ENCODE measurements at regions not wholly inside any gene's neighbourhood (a gene's known extent, or its start where the extent isn't known, plus 50 kb on each side); places are given as distances from the start of the nearest gene placed in this dataset.
"Not testable (repeated sequence)": the region's sequence is repeated elsewhere in the genome, so short reads cannot be mapped to it uniquely, and the experiment has no call there.

GRCh38 chr13:111064661-111065060 lies 50.4 kb upstream of the ARHGEF7 start:
- no peak for TF ChIP-seq CTCF (IDR thresholded peaks at IDR 0.05; ENCODE audit: control extremely low read depth, extremely low read depth, low read depth, missing control alignments)
- ChIA-PET POLR2A (no interaction called here), CTCF (interaction anchor here (1.2 kb wide), 1 partner anchor 12 kb away, joined by 4 read pairs; no protein-coding TSS in a partner anchor)
- no peak for DNase-seq (ENCODE audit: extremely low spot score)

DNA sequence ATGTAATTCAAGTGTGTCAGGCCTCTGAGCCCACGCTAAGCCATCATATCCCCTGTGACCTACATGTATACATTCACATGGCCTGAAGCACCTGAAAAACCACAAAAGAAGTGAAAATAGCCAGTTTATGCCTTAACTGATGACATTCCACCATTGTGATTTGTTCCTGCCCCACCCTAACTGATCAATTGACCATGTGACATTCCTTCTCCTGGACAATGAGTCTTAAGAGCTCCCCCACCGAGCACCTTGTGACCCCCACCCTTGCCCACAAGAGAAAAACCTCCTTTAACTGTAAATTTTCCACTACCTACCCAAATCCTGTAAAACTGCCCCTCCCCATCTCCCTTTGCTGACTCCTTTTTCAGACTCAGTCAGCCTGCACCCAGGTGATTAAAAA lies 52.1 kb upstream of the ARHGEF7 start:
- ChIA-PET POLR2A (no interaction called here), CTCF (no interaction called here)
- TF ChIP-seq CTCF (IDR thresholded peaks at IDR 0.05; ENCODE audit: control extremely low read depth, extremely low read depth, low read depth, missing control alignments): no peak
- DNase-seq (ENCODE audit: extremely low spot score): no peak

DNA sequence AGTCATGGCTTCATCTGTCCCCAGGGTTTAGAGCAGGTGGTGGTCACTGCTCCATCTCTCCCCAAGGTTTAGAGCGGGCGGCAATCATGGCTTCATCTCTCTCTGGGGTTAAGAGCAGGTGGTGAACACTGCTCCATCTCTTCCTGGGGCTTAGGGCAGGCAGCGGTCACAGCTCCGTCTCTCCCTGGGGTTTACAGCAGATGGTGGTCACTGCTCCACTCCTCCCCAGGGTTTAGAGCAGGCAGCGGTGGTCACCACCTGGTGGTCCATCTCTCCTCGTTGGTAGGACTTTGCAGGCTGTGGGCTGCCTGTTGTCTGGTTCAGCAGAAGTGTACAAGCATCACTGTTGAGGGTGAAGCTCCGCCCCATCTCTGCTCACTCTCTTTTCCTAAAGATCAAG lies 52.8 kb upstream of the ARHGEF7 start:
- no peak for DNase-seq (ENCODE audit: extremely low spot score)
- TF ChIP-seq CTCF (IDR thresholded peaks at IDR 0.05; ENCODE audit: control extremely low read depth, extremely low read depth, low read depth, missing control alignments): no peak
- ChIA-PET POLR2A (no interaction called here), CTCF (no interaction called here)

DNA sequence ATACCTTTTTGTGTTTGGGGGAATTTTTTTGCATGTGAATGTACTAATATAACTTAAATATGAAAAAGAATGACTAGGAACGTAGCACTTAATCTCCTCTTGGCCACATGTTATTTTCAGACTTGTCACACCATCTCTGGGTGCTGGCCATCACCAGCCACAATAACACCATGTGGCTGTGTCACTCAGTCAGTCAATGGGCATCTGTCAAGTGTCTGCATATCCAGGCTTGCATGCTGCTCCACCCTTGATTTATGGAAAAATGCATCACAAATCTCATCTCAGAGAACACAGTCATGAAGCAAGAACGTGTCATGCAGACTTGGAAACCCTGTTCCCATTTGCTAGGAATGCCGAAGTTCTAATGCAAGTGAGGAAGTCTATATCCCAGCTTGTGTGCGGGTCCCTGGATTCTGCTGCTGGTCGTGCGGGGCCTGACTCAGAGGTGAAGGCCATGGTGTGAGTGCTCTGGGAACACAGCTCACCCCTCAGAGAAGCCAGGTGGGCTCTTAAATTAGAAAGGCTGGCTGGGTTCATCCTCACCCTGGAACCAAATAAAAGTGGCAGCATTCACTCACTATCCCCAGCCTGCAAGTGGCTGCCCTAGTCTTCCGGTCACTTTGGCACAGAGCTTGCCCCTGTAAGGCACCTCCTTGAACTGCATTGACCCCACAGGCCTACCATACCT lies 53.6 kb upstream of the ARHGEF7 start:
- DNase-seq (ENCODE audit: extremely low spot score): no peak
- POLR2A ChIA-PET: interaction anchor here (0.6 kb wide), 1 partner anchor 346 kb away, joined by 4 read pairs; no protein-coding TSS in a partner anchor
- CTCF ChIA-PET: interaction anchor here (1.7 kb wide), 1 partner anchor 146 kb away, joined by 4 read pairs; the partner anchor contains the start of gene ANKRD10
- no peak for TF ChIP-seq CTCF (IDR thresholded peaks at IDR 0.05; ENCODE audit: control extremely low read depth, extremely low read depth, low read depth, missing control alignments)

- no peak for DNase-seq (ENCODE audit: extremely low spot score)
- CTCF ChIA-PET: interaction anchor here (1.4 to 1.7 kb wide), 3 partner anchors 10 to 155 kb away, joined by 3 to 5 read pairs (median 4); partner anchors contain the start of gene ANKRD10
- no peak for TF ChIP-seq CTCF (IDR thresholded peaks at IDR 0.05; ENCODE audit: control extremely low read depth, extremely low read depth, low read depth, missing control alignments)
- POLR2A ChIA-PET: no interaction called here
Observed at GRCh38 chr13:111060237-111060919, 54.7 kb upstream of the ARHGEF7 start.

DNA sequence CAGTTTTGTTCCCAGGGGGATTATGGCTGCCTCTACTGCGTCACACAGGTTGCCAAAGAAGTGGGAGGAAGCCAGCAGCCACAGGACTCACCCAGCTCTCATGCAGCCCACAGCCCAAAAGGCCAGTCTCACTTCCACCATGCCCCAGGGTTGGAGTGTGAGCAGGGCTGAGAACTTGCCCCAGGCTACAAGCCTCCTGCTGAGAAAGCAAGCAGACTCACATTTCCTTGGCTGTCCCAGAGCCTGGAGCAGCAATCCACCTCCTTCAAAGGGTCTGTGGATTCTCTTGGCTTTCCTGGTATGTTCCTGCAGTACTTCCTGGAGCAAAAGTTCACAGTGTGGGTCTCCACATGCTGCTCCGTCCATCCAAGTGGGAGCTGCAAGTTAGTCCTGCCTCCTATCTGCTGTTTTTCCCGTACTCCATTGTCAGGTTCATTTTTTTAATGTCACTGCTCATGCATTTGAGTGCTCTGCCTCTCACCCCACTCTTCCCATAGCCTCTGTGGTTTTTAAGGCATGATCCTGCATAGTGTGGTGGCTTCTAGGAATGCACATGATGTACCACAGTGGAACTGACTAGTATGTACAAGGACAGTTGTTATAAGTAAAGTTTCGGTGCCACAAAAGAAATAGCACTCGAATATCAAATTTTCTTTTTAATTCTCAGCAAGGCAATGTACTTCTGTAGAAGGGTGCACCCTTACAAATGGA lies 56.2 kb upstream of the ARHGEF7 start:
- no peak for TF ChIP-seq CTCF (IDR thresholded peaks at IDR 0.05; ENCODE audit: control extremely low read depth, extremely low read depth, low read depth, missing control alignments)
- no peak for DNase-seq (ENCODE audit: extremely low spot score)
- ChIA-PET POLR2A (no interaction called here), CTCF (interaction anchor here (1.8 to 1.9 kb wide), 2 partner anchors 9 to 10 kb away, joined by 11 to 17 read pairs; no protein-coding TSS in a partner anchor)

GRCh38 chr13:111058339-111058738 lies 56.8 kb upstream of the ARHGEF7 start:
- CTCF ChIA-PET: interaction anchor here (1.8 to 1.9 kb wide), 2 partner anchors 10 kb away, joined by 11 to 17 read pairs; no protein-coding TSS in a partner anchor
- POLR2A ChIA-PET; DNase-seq (ENCODE audit: extremely low spot score): not testable (repeated sequence)

- POLR2A ChIA-PET; CTCF ChIA-PET; DNase-seq (ENCODE audit: extremely low spot score): not testable (repeated sequence)
Observed at GRCh38 chr13:111051726-111052232, 63.3 kb upstream of the ARHGEF7 start.

Measured in GM10248 (cell line).